ENCODE measurements at regions not wholly inside any gene's neighbourhood (a gene's known extent, or its start where the extent isn't known, plus 50 kb on each side); places are given as distances from the start of the nearest gene placed in this dataset.

DNA sequence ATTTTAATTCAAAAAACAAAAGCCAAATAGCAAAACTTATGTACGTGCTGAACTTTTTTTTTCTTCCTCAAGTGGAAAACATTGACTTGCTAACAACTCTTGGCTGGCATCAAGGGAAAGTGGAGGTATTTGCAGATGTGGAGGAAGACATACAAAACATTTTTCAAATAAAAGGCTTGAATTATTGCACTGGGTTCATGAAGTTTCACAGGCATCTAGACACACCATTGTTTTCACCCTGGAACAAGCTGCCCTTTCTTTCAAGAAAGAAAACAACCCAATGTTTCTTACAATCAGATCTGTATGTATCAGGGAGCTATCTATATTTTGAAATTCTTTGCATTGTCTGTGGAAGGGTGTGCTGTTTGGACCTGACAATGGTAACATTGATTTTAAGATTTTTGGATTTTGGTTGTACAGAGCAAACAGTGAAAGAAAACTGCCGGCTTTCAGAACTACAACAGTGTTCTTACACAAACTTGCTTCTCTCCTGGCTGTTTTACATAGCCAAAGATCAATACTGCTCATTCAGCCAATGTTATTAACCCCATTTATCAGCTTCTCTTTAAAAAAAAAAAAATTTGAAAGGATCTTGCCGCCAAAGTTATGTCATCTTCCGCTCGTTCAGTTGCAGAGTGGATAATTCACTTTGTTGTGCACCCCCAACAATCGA lies 187.7 kb upstream of the FOXD3 start:
- Histone ChIP-seq H3K79me2 (replicated peaks; ENCODE audit: insufficient read depth) (no peaks in the 10 kb centered on the region), H3K4me1 (ENCODE audit: insufficient read depth) (no peaks in the 10 kb centered on the region), H4K20me1 (replicated peaks; ENCODE audit: insufficient read depth) (no peaks in the 10 kb centered on the region), H3K36me3 (ENCODE audit: insufficient read depth) (no peaks in the 10 kb centered on the region), H3K4me2 (no peak overlapping the region), H3F3A (replicated peaks; ENCODE audit: low read depth) (no peaks in the 10 kb centered on the region), H3K27me3 (ENCODE audit: insufficient read depth) (no peaks in the 10 kb centered on the region), H3K27ac (ENCODE audit: low read depth) (no peak overlapping the region), H2AFZ (peak overlapping the region; percentile 14; the same call in 1 of the 2 replicates), H3K9me2 (ENCODE audit: insufficient read depth) (no peaks in the 10 kb centered on the region), H3K4me3 (no peak overlapping the region)
- TF ChIP-seq, protein P1, sequence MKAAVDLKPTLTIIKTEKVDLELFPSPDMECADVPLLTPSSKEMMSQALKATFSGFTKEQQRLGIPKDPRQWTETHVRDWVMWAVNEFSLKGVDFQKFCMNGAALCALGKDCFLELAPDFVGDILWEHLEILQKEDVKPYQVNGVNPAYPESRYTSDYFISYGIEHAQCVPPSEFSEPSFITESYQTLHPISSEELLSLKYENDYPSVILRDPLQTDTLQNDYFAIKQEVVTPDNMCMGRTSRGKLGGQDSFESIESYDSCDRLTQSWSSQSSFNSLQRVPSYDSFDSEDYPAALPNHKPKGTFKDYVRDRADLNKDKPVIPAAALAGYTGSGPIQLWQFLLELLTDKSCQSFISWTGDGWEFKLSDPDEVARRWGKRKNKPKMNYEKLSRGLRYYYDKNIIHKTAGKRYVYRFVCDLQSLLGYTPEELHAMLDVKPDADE (IDR thresholded peaks at IDR 0.05): no peak
- TF ChIP-seq JUNB (IDR thresholded peaks at IDR 0.05; ENCODE audit: unreplicated experiment) (no peak), CTCF (conservative IDR thresholded peaks at IDR 0.05; ENCODE audit: low read depth in 2 of 2) (no peak), ZNF462 (CRISPR knock-in tag; IDR thresholded peaks at IDR 0.05) (no peak), ZNF114 (CRISPR knock-in tag; IDR thresholded peaks at IDR 0.05) (no peak), POLR2AphosphoS5 (IDR thresholded peaks at IDR 0.05; ENCODE audit: low read depth) (no peak), EZH2 (IDR thresholded peaks at IDR 0.05; ENCODE audit: low read depth, unreplicated experiment) (no peak), STAT1 (IDR thresholded peaks at IDR 0.05; ENCODE audit: unreplicated experiment) (no peak), NANOG (IDR thresholded peaks at IDR 0.05; ENCODE audit: borderline replicate concordance) (no peak), CREB1 (CRISPR knock-in tag; IDR thresholded peaks at IDR 0.05; ENCODE audit: low read depth) (no peak), ZNF331 (CRISPR knock-in tag; IDR thresholded peaks at IDR 0.05; ENCODE audit: low read depth) (no peak), EZH2phosphoT487 (IDR thresholded peaks at IDR 0.05; ENCODE audit: unreplicated experiment) (no peak)
- TF ChIP-seq, protein P2, sequence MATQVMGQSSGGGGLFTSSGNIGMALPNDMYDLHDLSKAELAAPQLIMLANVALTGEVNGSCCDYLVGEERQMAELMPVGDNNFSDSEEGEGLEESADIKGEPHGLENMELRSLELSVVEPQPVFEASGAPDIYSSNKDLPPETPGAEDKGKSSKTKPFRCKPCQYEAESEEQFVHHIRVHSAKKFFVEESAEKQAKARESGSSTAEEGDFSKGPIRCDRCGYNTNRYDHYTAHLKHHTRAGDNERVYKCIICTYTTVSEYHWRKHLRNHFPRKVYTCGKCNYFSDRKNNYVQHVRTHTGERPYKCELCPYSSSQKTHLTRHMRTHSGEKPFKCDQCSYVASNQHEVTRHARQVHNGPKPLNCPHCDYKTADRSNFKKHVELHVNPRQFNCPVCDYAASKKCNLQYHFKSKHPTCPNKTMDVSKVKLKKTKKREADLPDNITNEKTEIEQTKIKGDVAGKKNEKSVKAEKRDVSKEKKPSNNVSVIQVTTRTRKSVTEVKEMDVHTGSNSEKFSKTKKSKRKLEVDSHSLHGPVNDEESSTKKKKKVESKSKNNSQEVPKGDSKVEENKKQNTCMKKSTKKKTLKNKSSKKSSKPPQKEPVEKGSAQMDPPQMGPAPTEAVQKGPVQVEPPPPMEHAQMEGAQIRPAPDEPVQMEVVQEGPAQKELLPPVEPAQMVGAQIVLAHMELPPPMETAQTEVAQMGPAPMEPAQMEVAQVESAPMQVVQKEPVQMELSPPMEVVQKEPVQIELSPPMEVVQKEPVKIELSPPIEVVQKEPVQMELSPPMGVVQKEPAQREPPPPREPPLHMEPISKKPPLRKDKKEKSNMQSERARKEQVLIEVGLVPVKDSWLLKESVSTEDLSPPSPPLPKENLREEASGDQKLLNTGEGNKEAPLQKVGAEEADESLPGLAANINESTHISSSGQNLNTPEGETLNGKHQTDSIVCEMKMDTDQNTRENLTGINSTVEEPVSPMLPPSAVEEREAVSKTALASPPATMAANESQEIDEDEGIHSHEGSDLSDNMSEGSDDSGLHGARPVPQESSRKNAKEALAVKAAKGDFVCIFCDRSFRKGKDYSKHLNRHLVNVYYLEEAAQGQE (IDR thresholded peaks at IDR 0.05; ENCODE audit: unreplicated experiment): no peak
- no peaks in the 10 kb centered on the region for H3K9me3 Mint-ChIP-seq
- peaks cover 5% of the 10 kb centered on the region; the same call in 2 of the 3 replicates for H3K4me1 Mint-ChIP-seq
- H3K4me3 Mint-ChIP-seq: no peak overlapping the region
- DNase-seq (ENCODE audit: low spot score) (no peak), ATAC-seq (no peak)
- no peak overlapping the region for H3K27ac Mint-ChIP-seq
- no peaks in the 10 kb centered on the region for H3K36me3 Mint-ChIP-seq (ENCODE audit: low read depth)
- H3K27me3 Mint-ChIP-seq (ENCODE audit: insufficient read depth, low read depth, poor library complexity): peaks cover 2% of the 10 kb centered on the region
